HEK293 (cell line): ENCODE measurements at regions not wholly inside any gene's neighbourhood (a gene's known extent, or its start where the extent isn't known, plus 50 kb on each side); places are given as distances from the start of the nearest gene placed in this dataset.

ENCODE experiments used
- CTCF ChIA-PET: fragments of 350-600 bp; formaldehyde crosslinking; extraction: SDS; loops from one replicate; lab custom pipeline; 2021; ENCODE audit warnings: antibody characterized with exemption; lab: Yijun Ruan, JAX
- POLR2A ChIA-PET: fragments of 300-600 bp; formaldehyde crosslinking; extraction: SDS; loops from one replicate; lab custom pipeline; 2020; ENCODE audit warnings: antibody characterized with exemption, inconsistent platforms; lab: Yijun Ruan, JAX
- H3K27ac ChIP-seq: fragments of 200-500 bp; sonication (Bioruptor generic); 2 replicates; pipeline ENCODE4 v1.5.1; 2014; ENCODE audit warnings: low read depth, low read length, control low read depth, inconsistent platforms; ENCODE audit errors: extremely low read depth
- H3K36me3 ChIP-seq, 2 experiments: fragments of 200-500 bp in 1 of 2; sonication (Bioruptor generic) in 1 of 2; 1 replicate in 1 of 2; 2 replicates in 1 of 2; pipeline ENCODE4 v1.5.1; 2014 to 2017; ENCODE audit warnings: inconsistent platforms in 2 of 2, low read length in 2 of 2; ENCODE audit not compliant: control insufficient read depth in 2 of 2, insufficient read depth in 1 of 2
- H3K4me1 ChIP-seq: fragments of 200-500 bp; sonication (Bioruptor generic); 2 replicates; pipeline ENCODE4 v1.5.1; 2014; ENCODE audit warnings: mild to moderate bottlenecking, low read length, inconsistent platforms; ENCODE audit not compliant: control insufficient read depth, insufficient read depth
- H3K4me3 ChIP-seq: 2 replicates; pipeline ENCODE4 v1.5.1; 2011; ENCODE audit warnings: low read depth, mild to moderate bottlenecking, control low read depth, low read length, moderate library complexity
- H3K9me3 ChIP-seq: fragments of 200-500 bp; sonication (Bioruptor generic); 2 replicates; pipeline ENCODE4 v1.5.1; 2014; ENCODE audit warnings: low read depth, low read length, inconsistent platforms; ENCODE audit not compliant: control insufficient read depth, insufficient read depth
- HOXD13 ChIP-seq: sonication (generic); formaldehyde crosslinking; IDR thresholded peaks from 2 replicates; pipeline ENCODE4 v1.8.0; 2022; ENCODE audit warnings: missing genetic modification reagents, borderline replicate concordance
- OSR2 ChIP-seq: fragments of 450-650 bp; formaldehyde crosslinking; IDR thresholded peaks from 2 replicates; pipeline ENCODE4 v1.5.1; 2016; ENCODE audit warnings: missing biosample characterization, missing genetic modification characterization
- TCF7L2 ChIP-seq: IDR thresholded peaks from 2 replicates; pipeline ENCODE4 v1.6.1; 2011; ENCODE audit warnings: low read depth, mild to moderate bottlenecking, inconsistent platforms, low read length, moderate library complexity, borderline replicate concordance
- YY1 ChIP-seq: fragments of 450-650 bp; formaldehyde crosslinking; IDR thresholded peaks from 2 replicates; pipeline ENCODE4 v1.5.1; 2018; ENCODE audit warnings: missing biosample characterization, missing genetic modification characterization
- ZBTB1 ChIP-seq: fragments of 450-650 bp; formaldehyde crosslinking; IDR thresholded peaks from 2 replicates; pipeline ENCODE4 v1.5.1; 2016; ENCODE audit warnings: missing biosample characterization, missing genetic modification characterization
- ZFP3 ChIP-seq: fragments of 450-650 bp; formaldehyde crosslinking; IDR thresholded peaks from 2 replicates; pipeline ENCODE4 v1.5.1; 2016; ENCODE audit warnings: low read depth, missing biosample characterization, missing genetic modification characterization
- ZNF146 ChIP-seq: fragments of 450-650 bp; formaldehyde crosslinking; IDR thresholded peaks from 2 replicates; pipeline ENCODE4 v1.5.1; 2016; ENCODE audit warnings: missing biosample characterization, missing genetic modification characterization
- ZNF16 ChIP-seq: fragments of 450-650 bp; formaldehyde crosslinking; IDR thresholded peaks from 2 replicates; pipeline ENCODE4 v1.5.1; 2016; ENCODE audit warnings: low read depth, missing biosample characterization, missing genetic modification characterization
- ZNF366 ChIP-seq: fragments of 450-650 bp; formaldehyde crosslinking; conservative IDR thresholded peaks from 2 replicates; pipeline ENCODE4 v1.5.1; 2016; ENCODE audit warnings: missing biosample characterization, missing genetic modification characterization
- ZNF37A ChIP-seq: fragments of 450-650 bp; IDR thresholded peaks from 2 replicates; pipeline ENCODE4 v1.5.1; 2018; ENCODE audit warnings: missing biosample characterization, missing genetic modification characterization
- ZNF416 ChIP-seq: fragments of 450-650 bp; formaldehyde crosslinking; IDR thresholded peaks from 2 replicates; pipeline ENCODE4 v1.5.1; 2016; ENCODE audit warnings: missing biosample characterization, missing genetic modification characterization
- ZNF501 ChIP-seq: fragments of 450-650 bp; formaldehyde crosslinking; IDR thresholded peaks from 2 replicates; pipeline ENCODE4 v1.5.1; 2016; ENCODE audit warnings: missing biosample characterization, missing genetic modification characterization
- ZNF514 ChIP-seq: fragments of 450-650 bp; formaldehyde crosslinking; IDR thresholded peaks from 2 replicates; pipeline ENCODE4 v1.5.1; 2016; ENCODE audit warnings: missing biosample characterization, missing genetic modification characterization
- ZNF530 ChIP-seq: fragments of 450-650 bp; formaldehyde crosslinking; IDR thresholded peaks from 2 replicates; pipeline ENCODE4 v1.5.1; 2016; ENCODE audit warnings: low read depth, missing biosample characterization, missing genetic modification characterization
- ZNF555 ChIP-seq: fragments of 450-650 bp; formaldehyde crosslinking; conservative IDR thresholded peaks from 2 replicates; pipeline ENCODE4 v1.5.1; 2017; ENCODE audit warnings: missing biosample characterization, mild to moderate bottlenecking, missing genetic modification characterization, inconsistent platforms
- ZNF571 ChIP-seq: fragments of 450-650 bp; formaldehyde crosslinking; IDR thresholded peaks from 2 replicates; pipeline ENCODE4 v1.5.0; 2017; ENCODE audit warnings: missing biosample characterization, missing genetic modification characterization
- ZNF660 ChIP-seq: fragments of 450-650 bp; IDR thresholded peaks from 2 replicates; pipeline ENCODE4 v1.5.1; 2018; ENCODE audit warnings: missing biosample characterization, mild to moderate bottlenecking, missing genetic modification characterization
- ZNF664 ChIP-seq: fragments of 450-650 bp; formaldehyde crosslinking; IDR thresholded peaks from 2 replicates; pipeline ENCODE4 v1.5.1; 2016; ENCODE audit warnings: missing biosample characterization, missing genetic modification characterization
- ZNF677 ChIP-seq: fragments of 450-650 bp; IDR thresholded peaks from 2 replicates; pipeline ENCODE4 v1.5.0; 2018; ENCODE audit warnings: missing biosample characterization, mild to moderate bottlenecking, missing genetic modification characterization, moderate library complexity
- ZNF747 ChIP-seq: fragments of 450-650 bp; formaldehyde crosslinking; IDR thresholded peaks from 2 replicates; pipeline ENCODE4 v1.5.1; 2016; ENCODE audit warnings: missing biosample characterization, missing genetic modification characterization
- ZNF776 ChIP-seq: fragments of 450-650 bp; formaldehyde crosslinking; IDR thresholded peaks from 2 replicates; pipeline ENCODE4 v1.5.0; 2017; ENCODE audit warnings: missing biosample characterization, missing genetic modification characterization, borderline replicate concordance
- ZNF792 ChIP-seq: fragments of 450-650 bp; formaldehyde crosslinking; IDR thresholded peaks from 2 replicates; pipeline ENCODE4 v1.5.1; 2016; ENCODE audit warnings: missing biosample characterization, missing genetic modification characterization
- ZSCAN16 ChIP-seq: fragments of 450-650 bp; formaldehyde crosslinking; IDR thresholded peaks from 2 replicates; pipeline ENCODE4 v1.5.1; 2016; ENCODE audit warnings: missing biosample characterization, missing genetic modification characterization
- TF ChIP-seq, protein P1 (sequence below): fragments of 450-650 bp; formaldehyde crosslinking; IDR thresholded peaks from 2 replicates; pipeline ENCODE4 v1.5.1; 2017; ENCODE audit warnings: missing biosample characterization, missing genetic modification characterization
- TF ChIP-seq, protein P2 (sequence below): fragments of 450-650 bp; IDR thresholded peaks from 2 replicates; pipeline ENCODE4 v1.5.1; 2018; ENCODE audit warnings: missing biosample characterization, mild to moderate bottlenecking, missing genetic modification characterization

GRCh38 chr3:3685721-3686120, 113.5 kb upstream of the LRRN1 start:
- no peak overlapping the region for H3K27ac ChIP-seq
- CTCF ChIA-PET: no interaction called here
- H3K4me1 ChIP-seq: no peaks in the 10 kb centered on the region

GRCh38 chr3:3683261-3683660, 116.0 kb upstream of the LRRN1 start:
- H3K4me1 ChIP-seq: no peaks in the 10 kb centered on the region
- H3K9me3 ChIP-seq: no peaks in the 10 kb centered on the region
- H3K4me3 ChIP-seq: no peak overlapping the region
- no peak for TF ChIP-seq ZNF366 (tag by site-specific recombination)
- TF ChIP-seq ZNF677: no peak
- no peak for TF ChIP-seq ZNF664
- TF ChIP-seq ZFP3 (tag by site-specific recombination): no peak
- no peak for TF ChIP-seq HOXD13
- TF ChIP-seq, protein P1, sequence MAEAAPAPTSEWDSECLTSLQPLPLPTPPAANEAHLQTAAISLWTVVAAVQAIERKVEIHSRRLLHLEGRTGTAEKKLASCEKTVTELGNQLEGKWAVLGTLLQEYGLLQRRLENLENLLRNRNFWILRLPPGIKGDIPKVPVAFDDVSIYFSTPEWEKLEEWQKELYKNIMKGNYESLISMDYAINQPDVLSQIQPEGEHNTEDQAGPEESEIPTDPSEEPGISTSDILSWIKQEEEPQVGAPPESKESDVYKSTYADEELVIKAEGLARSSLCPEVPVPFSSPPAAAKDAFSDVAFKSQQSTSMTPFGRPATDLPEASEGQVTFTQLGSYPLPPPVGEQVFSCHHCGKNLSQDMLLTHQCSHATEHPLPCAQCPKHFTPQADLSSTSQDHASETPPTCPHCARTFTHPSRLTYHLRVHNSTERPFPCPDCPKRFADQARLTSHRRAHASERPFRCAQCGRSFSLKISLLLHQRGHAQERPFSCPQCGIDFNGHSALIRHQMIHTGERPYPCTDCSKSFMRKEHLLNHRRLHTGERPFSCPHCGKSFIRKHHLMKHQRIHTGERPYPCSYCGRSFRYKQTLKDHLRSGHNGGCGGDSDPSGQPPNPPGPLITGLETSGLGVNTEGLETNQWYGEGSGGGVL (tag by site-specific recombination): no peak
- no peak for TF ChIP-seq ZNF16 (tag by site-specific recombination)
- no peak for TF ChIP-seq ZNF776
- TF ChIP-seq ZNF146 (tag by site-specific recombination): no peak
- no peak for TF ChIP-seq ZNF555 (tag by site-specific recombination)
- no peak for TF ChIP-seq OSR2 (tag by site-specific recombination)
- no peak for TF ChIP-seq ZNF37A (tag by site-specific recombination)
- no peak for TF ChIP-seq YY1
- no peak for TF ChIP-seq ZNF792 (tag by site-specific recombination)
- no peak for TF ChIP-seq ZSCAN16 (tag by site-specific recombination)
- TF ChIP-seq ZNF571 (tag by site-specific recombination): no peak
- no peak for TF ChIP-seq ZNF416
- no peak for TF ChIP-seq ZBTB1 (tag by site-specific recombination)
- TF ChIP-seq, protein P2, sequence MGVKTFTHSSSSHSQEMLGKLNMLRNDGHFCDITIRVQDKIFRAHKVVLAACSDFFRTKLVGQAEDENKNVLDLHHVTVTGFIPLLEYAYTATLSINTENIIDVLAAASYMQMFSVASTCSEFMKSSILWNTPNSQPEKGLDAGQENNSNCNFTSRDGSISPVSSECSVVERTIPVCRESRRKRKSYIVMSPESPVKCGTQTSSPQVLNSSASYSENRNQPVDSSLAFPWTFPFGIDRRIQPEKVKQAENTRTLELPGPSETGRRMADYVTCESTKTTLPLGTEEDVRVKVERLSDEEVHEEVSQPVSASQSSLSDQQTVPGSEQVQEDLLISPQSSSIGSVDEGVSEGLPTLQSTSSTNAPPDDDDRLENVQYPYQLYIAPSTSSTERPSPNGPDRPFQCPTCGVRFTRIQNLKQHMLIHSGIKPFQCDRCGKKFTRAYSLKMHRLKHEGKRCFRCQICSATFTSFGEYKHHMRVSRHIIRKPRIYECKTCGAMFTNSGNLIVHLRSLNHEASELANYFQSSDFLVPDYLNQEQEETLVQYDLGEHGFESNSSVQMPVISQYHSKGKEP (tag by site-specific recombination): no peak
- TF ChIP-seq ZNF530 (tag by site-specific recombination): no peak
- H3K36me3 ChIP-seq: no peaks in the 10 kb centered on the region
- no peak overlapping the region for H3K27ac ChIP-seq
- ChIA-PET POLR2A (no interaction called here), CTCF (no interaction called here)

More at GRCh38 chr3:3685721-3686120, 113.5 kb upstream of the LRRN1 start:
- TF ChIP-seq TCF7L2: no peak
- TF ChIP-seq, all 188 proteins: peak for 0
- no peak overlapping the region for H3K4me3 ChIP-seq
- no peaks in the 10 kb centered on the region for H3K9me3 ChIP-seq
- no peaks in the 10 kb centered on the region for H3K36me3 ChIP-seq
- POLR2A ChIA-PET: no interaction called here

DNA sequence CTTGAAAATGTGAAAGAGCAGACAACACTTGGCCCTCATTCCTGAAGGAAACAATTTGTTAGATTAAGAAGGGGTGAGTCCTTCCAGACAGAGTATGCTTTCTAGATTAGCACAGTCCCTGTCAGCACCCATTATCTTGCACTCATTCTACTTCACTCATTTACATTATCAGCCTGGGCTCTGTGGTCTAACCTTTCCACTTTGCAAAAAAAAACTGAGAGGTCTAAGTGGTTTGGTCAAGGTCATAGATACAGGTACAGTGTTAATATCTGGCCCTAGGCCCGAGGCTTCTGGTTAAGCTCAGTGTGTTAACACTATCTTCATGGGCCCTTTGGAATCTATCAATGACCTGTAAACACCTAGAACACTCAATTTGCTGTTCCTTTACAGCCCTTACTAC, 123.4 kb upstream of the LRRN1 start:
- no peaks in the 10 kb centered on the region for H3K36me3 ChIP-seq
- CTCF ChIA-PET: no interaction called here
- TF ChIP-seq ZNF514 (tag by site-specific recombination) (no peak), ZNF366 (tag by site-specific recombination) (no peak), ZNF660 (tag by site-specific recombination) (no peak), ZNF501 (no peak), ZNF747 (no peak)
- H3K4me1 ChIP-seq: no peaks in the 10 kb centered on the region
- POLR2A ChIA-PET: no interaction called here
- H3K9me3 ChIP-seq: no peaks in the 10 kb centered on the region
- no peak overlapping the region for H3K27ac ChIP-seq
- no peak overlapping the region for H3K4me3 ChIP-seq
